ENCODE measurements at regions not wholly inside any gene's neighbourhood (a gene's known extent, or its start where the extent isn't known, plus 50 kb on each side); places are given as distances from the start of the nearest gene placed in this dataset.

GRCh38 chr12:24048446-24048845, 99.0 kb upstream of the SOX5 start:
- Mint-ChIP-seq H3K9me3 (ENCODE audit: low read depth) (peaks cover 11% of the 10 kb centered on the region), H3K4me3 (ENCODE audit: low read depth) (no peak overlapping the region), H3K4me1 (ENCODE audit: low read depth) (no peaks in the 10 kb centered on the region), H3K27ac (no peak overlapping the region), H3K36me3 (ENCODE audit: insufficient read depth) (peaks cover 1% of the 10 kb centered on the region), H3K27me3 (no peaks in the 10 kb centered on the region)
- TF ChIP-seq CTCF (IDR thresholded peaks at IDR 0.05; ENCODE audit: unreplicated experiment) = no peak
- DNase-seq (ENCODE audit: low spot score, unreplicated experiment) = no peak

GRCh38 chr12:24047326-24047725, 97.9 kb upstream of the SOX5 start:
- Mint-ChIP-seq H3K4me1 (ENCODE audit: low read depth) (no peaks in the 10 kb centered on the region), H3K36me3 (ENCODE audit: insufficient read depth) (peaks cover 1% of the 10 kb centered on the region), H3K4me3 (ENCODE audit: low read depth) (no peak overlapping the region), H3K27me3 (no peaks in the 10 kb centered on the region), H3K9me3 (ENCODE audit: low read depth) (peaks cover 11% of the 10 kb centered on the region), H3K27ac (no peak overlapping the region)
- DNase-seq (ENCODE audit: low spot score, unreplicated experiment) = no peak
- TF ChIP-seq CTCF (IDR thresholded peaks at IDR 0.05; ENCODE audit: unreplicated experiment) = no peak

- Mint-ChIP-seq H3K4me1 (ENCODE audit: low read depth) (peaks cover 2% of the 10 kb centered on the region), H3K4me3 (ENCODE audit: low read depth) (no peak overlapping the region), H3K9me3 (ENCODE audit: low read depth) (peaks cover 11% of the 10 kb centered on the region), H3K27me3 (no peaks in the 10 kb centered on the region), H3K36me3 (ENCODE audit: insufficient read depth) (peaks cover 1% of the 10 kb centered on the region), H3K27ac (no peak overlapping the region)
- no peak for DNase-seq (ENCODE audit: low spot score, unreplicated experiment)
- no peak for TF ChIP-seq CTCF (IDR thresholded peaks at IDR 0.05; ENCODE audit: unreplicated experiment)
Observed at GRCh38 chr12:24045816-24046257, 96.4 kb upstream of the SOX5 start.

GRCh38 chr12:24044941-24045703, 95.7 kb upstream of the SOX5 start:
- no peaks in the 10 kb centered on the region for H3K27me3 Mint-ChIP-seq
- H3K9me3 Mint-ChIP-seq (ENCODE audit: low read depth) = peaks cover 11% of the 10 kb centered on the region
- H3K36me3 Mint-ChIP-seq (ENCODE audit: insufficient read depth) = peaks cover 1% of the 10 kb centered on the region
- H3K4me1 Mint-ChIP-seq (ENCODE audit: low read depth) = peaks cover 2% of the 10 kb centered on the region
- H3K27ac Mint-ChIP-seq = no peak overlapping the region
- TF ChIP-seq CTCF (IDR thresholded peaks at IDR 0.05; ENCODE audit: unreplicated experiment) = no peak
- DNase-seq (ENCODE audit: low spot score, unreplicated experiment) = no peak
- H3K4me3 Mint-ChIP-seq (ENCODE audit: low read depth) = no peak overlapping the region

GRCh38 chr12:24042651-24043050, 93.2 kb upstream of the SOX5 start:
- H3K27me3 Mint-ChIP-seq = no peaks in the 10 kb centered on the region
- H3K4me3 Mint-ChIP-seq (ENCODE audit: low read depth) = no peak overlapping the region
- H3K27ac Mint-ChIP-seq = no peak overlapping the region
- H3K9me3 Mint-ChIP-seq (ENCODE audit: low read depth) = no peaks in the 10 kb centered on the region
- no peak for TF ChIP-seq CTCF (IDR thresholded peaks at IDR 0.05; ENCODE audit: unreplicated experiment)
- H3K4me1 Mint-ChIP-seq (ENCODE audit: low read depth) = peaks cover 12% of the 10 kb centered on the region
- no peak for DNase-seq (ENCODE audit: low spot score, unreplicated experiment)
- no peaks in the 10 kb centered on the region for H3K36me3 Mint-ChIP-seq (ENCODE audit: insufficient read depth)
